ENCODE measurements at regions not wholly inside any gene's neighbourhood (a gene's known extent, or its start where the extent isn't known, plus 50 kb on each side); places are given as distances from the start of the nearest gene placed in this dataset.

GRCh38 chr1:47611992-47612391 lies 174.1 kb downstream of the FOXD2 start:
- Histone ChIP-seq H3K9me3 (ENCODE audit: control insufficient read depth, low read depth, low read length) (peaks cover 11% of the 10 kb centered on the region), H3K9ac (ENCODE audit: extremely low read depth, insufficient read length, low read length) (no peak overlapping the region), H3K4me2 (ENCODE audit: insufficient read depth, insufficient read length, low read length) (no peak overlapping the region), H2AK5ac (ENCODE audit: insufficient read length, low read length) (no peak overlapping the region), H3K79me1 (ENCODE audit: insufficient read depth, low read depth, low read length, poor library complexity, severe bottlenecking) (no peaks in the 10 kb centered on the region), H2AFZ (ENCODE audit: low read length) (no peak overlapping the region), H3K56ac (ENCODE audit: insufficient read length, low read depth, low read length) (no peak overlapping the region), H3K27me3 (ENCODE audit: insufficient read depth, low read length) (no peaks in the 10 kb centered on the region), H2BK5ac (ENCODE audit: insufficient read length, low read length) (no peak overlapping the region), H2BK20ac (ENCODE audit: low read depth, low read length, poor library complexity, severe bottlenecking) (no peak overlapping the region), H3T11ph (ENCODE audit: low read length) (no peak overlapping the region), H3K18ac (ENCODE audit: insufficient read length, low read depth, low read length) (no peak overlapping the region), H3K23me2 (ENCODE audit: insufficient read length, low read depth, low read length, poor library complexity, severe bottlenecking) (no peaks in the 10 kb centered on the region), H2BK120ac (ENCODE audit: low read depth, low read length, poor library complexity, severe bottlenecking) (no peak overlapping the region), H2BK15ac (ENCODE audit: low read depth, low read length) (no peak overlapping the region), H3K27ac (ENCODE audit: insufficient read length, low read depth, low read length) (no peak overlapping the region), H4K91ac (ENCODE audit: insufficient read length, low read depth, low read length) (no peak overlapping the region), H4K8ac (replicated peaks; ENCODE audit: insufficient read length, low read depth, low read length) (no peak overlapping the region), H4K20me1 (ENCODE audit: control insufficient read depth, insufficient read depth, insufficient read length) (no peaks in the 10 kb centered on the region), H3K79me2 (ENCODE audit: insufficient read depth, low read length) (no peaks in the 10 kb centered on the region), H3K4me1 (ENCODE audit: insufficient read depth, low read length) (no peaks in the 10 kb centered on the region), H3K14ac (ENCODE audit: insufficient read depth, low read length) (no peak overlapping the region), H3K23ac (ENCODE audit: insufficient read length, low read depth, low read length) (no peak overlapping the region), H4K5ac (ENCODE audit: insufficient read length, low read depth, low read length) (no peak overlapping the region), H2BK12ac (ENCODE audit: insufficient read length, low read depth, low read length) (no peak overlapping the region), H3K4ac (ENCODE audit: low read depth, low read length) (no peak overlapping the region)
- Mint-ChIP-seq H3K36me3 (ENCODE audit: insufficient read depth in 1 of 3, low read depth in 3 of 3) (peaks cover 9 to 12% (median 10%) of the 10 kb centered on the region in 3 experiments; a peak in 6 of 7 replicates), H3K9me3 (peaks cover 18 to 22% of the 10 kb centered on the region in 2 experiments), H3K4me3 (no peak overlapping the region), H3K27ac (no peak overlapping the region), H3K27me3 (ENCODE audit: low read depth) (peaks cover 28% of the 10 kb centered on the region), H3K4me1 (no peaks in the 10 kb centered on the region)
- no peak for TF ChIP-seq CTCF (conservative IDR thresholded peaks at IDR 0.05)
- DNase-seq, result peak; percentile 12
- WGBS (ENCODE audit: extremely low coverage, insufficient read length, low lambda C conversion rate), result no CpG with 5 or more reads among the region's 2 CpGs

Measured in H9 (cell line).